B cell (primary cell): ENCODE measurements at regions not wholly inside any gene's neighbourhood (a gene's known extent, or its start where the extent isn't known, plus 50 kb on each side); places are given as distances from the start of the nearest gene placed in this dataset.

ENCODE experiments used
- ATAC-seq: fragments of 200-7000 bp; cut with Tn5 transposase; one replicate; pipeline ENCODE4 v1.10.0; 2021; ENCODE audit warnings: low read depth, mild to moderate bottlenecking, moderate number of reproducible peaks, moderate library complexity
- CTCF ChIA-PET: fragments of 350-600 bp; sonication (Branson Sonifier 250); formaldehyde crosslinking; loops from one replicate; lab custom pipeline; 2021; ENCODE audit warnings: antibody characterized with exemption, inconsistent platforms; lab: Charles Lee
- POLR2A ChIA-PET: fragments of 350-600 bp; sonication (Branson Sonifier 250); formaldehyde crosslinking; loops from one replicate; lab custom pipeline; 2021; ENCODE audit warnings: antibody characterized with exemption; lab: Charles Lee
- DNase-seq: peaks from one replicate; pipeline ENCODE4 v3.0.0; 2013
- H2AFZ ChIP-seq: 2 replicates; pipeline ENCODE4 v1.6.1; 2012; ENCODE audit warnings: mild to moderate bottlenecking, low read depth, low read length; ENCODE audit not compliant: insufficient read depth, poor library complexity, severe bottlenecking
- H3K27ac ChIP-seq, 2 donors: 1 replicate in 1 of 2; 2 replicates in 1 of 2; pipeline ENCODE4 v1.5.1; 2012 to 2013; ENCODE audit warnings: low read length in 2 of 2, mild to moderate bottlenecking in 2 of 2, moderate library complexity in 1 of 2
- H3K27me3 ChIP-seq, 4 experiments: fragments of 200-600 bp in 1 of 4; sonication (generic) in 1 of 4; replicated peaks in 1 of 4; 1 replicate in 2 of 4; 2 replicates in 2 of 4; pipeline versions ENCODE4 v1.6.1 to v1.7.0; 2013 to 2016; ENCODE audit warnings: low read length in 3 of 4, mild to moderate bottlenecking in 2 of 4, mixed read lengths in 1 of 4, moderate library complexity in 1 of 4; ENCODE audit not compliant: insufficient read depth in 4 of 4, control insufficient read depth in 3 of 4; ENCODE audit errors: control extremely low read depth in 1 of 4
- H3K36me3 ChIP-seq, 2 experiments: replicated peaks in 1 of 2; 1 replicate in 1 of 2; 2 replicates in 1 of 2; pipeline versions ENCODE4 v1.6.1 to v1.7.1; 2013; ENCODE audit warnings: low read length in 1 of 2; ENCODE audit not compliant: insufficient read depth in 2 of 2, control insufficient read depth in 1 of 2; ENCODE audit errors: control extremely low read depth in 1 of 2, extremely low read depth in 1 of 2
- H3K4me1 ChIP-seq, 2 donors: fragments of 200-600 bp in 1 of 2; sonication (generic) in 1 of 2; 1 replicate in 1 of 2; 2 replicates in 1 of 2; pipeline versions ENCODE4 v1.5.1 to v1.6.1; 2013 to 2017; ENCODE audit warnings: low read length in 2 of 2; ENCODE audit not compliant: control insufficient read depth in 2 of 2, insufficient read depth in 2 of 2
- H3K4me2 ChIP-seq: replicated peaks from 2 replicates; pipeline ENCODE3; 2012; ENCODE audit warnings: mild to moderate bottlenecking, low read depth, low read length; ENCODE audit not compliant: poor library complexity, severe bottlenecking
- H3K4me3 ChIP-seq, 5 experiments: fragments of 200-600 bp in 1 of 5; sonication (generic) in 1 of 5; 1 replicate in 3 of 5; 2 replicates in 2 of 5; pipeline versions ENCODE4 v1.5.1 to v1.7.0; 2011 to 2016; ENCODE audit warnings: low read length in 4 of 5, mild to moderate bottlenecking in 4 of 5, low read depth in 2 of 5, control low read depth in 1 of 5, moderate library complexity in 1 of 5; ENCODE audit not compliant: insufficient read depth in 1 of 5; ENCODE audit errors: control extremely low read depth in 1 of 5, extremely low read depth in 1 of 5
- H3K79me2 ChIP-seq: fragments of 200-600 bp; sonication (generic); one replicate; pipeline ENCODE4 v1.6.0; 2016; ENCODE audit warnings: low read length; ENCODE audit not compliant: control insufficient read depth, insufficient read depth
- H3K9ac ChIP-seq: fragments of 200-600 bp; sonication (generic); 2 replicates; pipeline ENCODE4 v1.6.1; 2017; ENCODE audit warnings: mild to moderate bottlenecking, low read length, moderate library complexity
- H3K9me3 ChIP-seq, 3 donors: one replicate each; pipeline versions ENCODE4 v1.6.1 to v1.7.1; 2013; ENCODE audit warnings: low read length in 2 of 3; ENCODE audit not compliant: control insufficient read depth in 2 of 3, insufficient read depth in 1 of 3; ENCODE audit errors: control extremely low read depth in 1 of 3
- H4K20me1 ChIP-seq: 2 replicates; pipeline ENCODE4 v1.6.0; 2012; ENCODE audit warnings: mild to moderate bottlenecking, low read length; ENCODE audit not compliant: insufficient read depth, control insufficient read depth, poor library complexity, severe bottlenecking
- H3K27ac Mint-ChIP-seq: one replicate; pipeline ENCODE4 v1.8.0; 2021; ENCODE audit warnings: mixed read lengths
- H3K27me3 Mint-ChIP-seq: one replicate; pipeline ENCODE4 v1.8.0; 2021; ENCODE audit warnings: mixed read lengths
- H3K4me1 Mint-ChIP-seq: one replicate; pipeline ENCODE4 v1.8.0; 2021; ENCODE audit warnings: mixed read lengths
- H3K4me3 Mint-ChIP-seq: one replicate; pipeline ENCODE4 v1.8.0; 2021; ENCODE audit warnings: mixed read lengths
- H3K9me3 Mint-ChIP-seq: one replicate; pipeline ENCODE4 v1.8.0; 2022; ENCODE audit warnings: mixed read lengths; ENCODE audit not compliant: insufficient read depth
- EZH2 ChIP-seq: IDR thresholded peaks from 2 replicates; pipeline ENCODE4 v1.6.1; 2012; ENCODE audit warnings: borderline replicate concordance, low read depth, mild to moderate bottlenecking, moderate library complexity, low read length; ENCODE audit not compliant: insufficient read depth, poor library complexity, severe bottlenecking
- WGBS: methylation state at CpG from one replicate; pipeline ENCODE4 v1.1.5; 2013; ENCODE audit warnings: missing lambda C conversion rate; ENCODE audit not compliant: insufficient coverage; 5-methylcytosine and 5-hydroxymethylcytosine counted together
- intact Hi-C: fragments of 100-400 bp; cut with micrococcal nuclease; formaldehyde crosslinking; loops from one replicate; pipeline ENCODE4 v1.10.0; 2022
- TF ChIP-seq, protein P1 (sequence below): fragments of 200-600 bp; IDR thresholded peaks from one replicate; pipeline ENCODE4 v1.8.0; 2022; ENCODE audit warnings: antibody characterized with exemption, mild to moderate bottlenecking

DNA sequence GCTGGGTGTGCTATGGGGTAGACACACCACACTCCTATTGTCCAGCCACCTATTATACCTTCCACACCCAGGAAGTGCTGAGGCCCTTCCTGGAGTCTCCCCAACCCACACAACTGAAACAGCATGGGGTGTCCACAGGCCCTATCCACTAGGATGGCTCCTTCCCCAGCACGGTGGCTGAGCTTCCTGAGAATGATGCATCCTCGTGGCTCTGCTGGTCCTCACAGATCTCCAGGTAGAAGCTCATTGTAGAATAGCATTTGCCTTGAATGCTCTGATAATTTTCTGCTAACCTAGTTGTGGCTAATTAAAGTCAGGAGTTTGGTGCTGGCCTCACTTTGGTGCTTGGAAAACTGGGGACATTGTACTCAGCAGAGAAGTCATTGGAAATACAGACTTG lies 182.6 kb downstream of the ANKRD30B start:
- Mint-ChIP-seq H3K9me3 (no peaks in the 10 kb centered on the region), H3K4me3 (no peak overlapping the region), H3K27ac (no peak overlapping the region), H3K4me1 (no peaks in the 10 kb centered on the region), H3K27me3 (no peaks in the 10 kb centered on the region)
- DNase-seq (no peak), ATAC-seq (no peak)
- Histone ChIP-seq H3K79me2 (no peaks in the 10 kb centered on the region), H4K20me1 (no peaks in the 10 kb centered on the region), H3K36me3 (no peaks in the 10 kb centered on the region), H3K4me3 (no peak overlapping the region), H3K27ac (no peak overlapping the region), H2AFZ (no peak overlapping the region), H3K4me2 (no peak overlapping the region), H3K9me3 (peaks cover 0 to 20% (median 0%) of the 10 kb centered on the region in 3 donors), H3K4me1 (no peaks in the 10 kb centered on the region), H3K27me3 (no peaks in the 10 kb centered on the region), H3K9ac (no peak overlapping the region)
- no peak for TF ChIP-seq EZH2
- TF ChIP-seq, protein P1, sequence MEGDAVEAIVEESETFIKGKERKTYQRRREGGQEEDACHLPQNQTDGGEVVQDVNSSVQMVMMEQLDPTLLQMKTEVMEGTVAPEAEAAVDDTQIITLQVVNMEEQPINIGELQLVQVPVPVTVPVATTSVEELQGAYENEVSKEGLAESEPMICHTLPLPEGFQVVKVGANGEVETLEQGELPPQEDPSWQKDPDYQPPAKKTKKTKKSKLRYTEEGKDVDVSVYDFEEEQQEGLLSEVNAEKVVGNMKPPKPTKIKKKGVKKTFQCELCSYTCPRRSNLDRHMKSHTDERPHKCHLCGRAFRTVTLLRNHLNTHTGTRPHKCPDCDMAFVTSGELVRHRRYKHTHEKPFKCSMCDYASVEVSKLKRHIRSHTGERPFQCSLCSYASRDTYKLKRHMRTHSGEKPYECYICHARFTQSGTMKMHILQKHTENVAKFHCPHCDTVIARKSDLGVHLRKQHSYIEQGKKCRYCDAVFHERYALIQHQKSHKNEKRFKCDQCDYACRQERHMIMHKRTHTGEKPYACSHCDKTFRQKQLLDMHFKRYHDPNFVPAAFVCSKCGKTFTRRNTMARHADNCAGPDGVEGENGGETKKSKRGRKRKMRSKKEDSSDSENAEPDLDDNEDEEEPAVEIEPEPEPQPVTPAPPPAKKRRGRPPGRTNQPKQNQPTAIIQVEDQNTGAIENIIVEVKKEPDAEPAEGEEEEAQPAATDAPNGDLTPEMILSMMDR: no peak
- POLR2A ChIA-PET: no interaction called here
- WGBS: 81% methylated on average over 2 of the region's 2 CpGs
- CTCF ChIA-PET: no interaction called here
- intact Hi-C loops: no loop called here

DNA sequence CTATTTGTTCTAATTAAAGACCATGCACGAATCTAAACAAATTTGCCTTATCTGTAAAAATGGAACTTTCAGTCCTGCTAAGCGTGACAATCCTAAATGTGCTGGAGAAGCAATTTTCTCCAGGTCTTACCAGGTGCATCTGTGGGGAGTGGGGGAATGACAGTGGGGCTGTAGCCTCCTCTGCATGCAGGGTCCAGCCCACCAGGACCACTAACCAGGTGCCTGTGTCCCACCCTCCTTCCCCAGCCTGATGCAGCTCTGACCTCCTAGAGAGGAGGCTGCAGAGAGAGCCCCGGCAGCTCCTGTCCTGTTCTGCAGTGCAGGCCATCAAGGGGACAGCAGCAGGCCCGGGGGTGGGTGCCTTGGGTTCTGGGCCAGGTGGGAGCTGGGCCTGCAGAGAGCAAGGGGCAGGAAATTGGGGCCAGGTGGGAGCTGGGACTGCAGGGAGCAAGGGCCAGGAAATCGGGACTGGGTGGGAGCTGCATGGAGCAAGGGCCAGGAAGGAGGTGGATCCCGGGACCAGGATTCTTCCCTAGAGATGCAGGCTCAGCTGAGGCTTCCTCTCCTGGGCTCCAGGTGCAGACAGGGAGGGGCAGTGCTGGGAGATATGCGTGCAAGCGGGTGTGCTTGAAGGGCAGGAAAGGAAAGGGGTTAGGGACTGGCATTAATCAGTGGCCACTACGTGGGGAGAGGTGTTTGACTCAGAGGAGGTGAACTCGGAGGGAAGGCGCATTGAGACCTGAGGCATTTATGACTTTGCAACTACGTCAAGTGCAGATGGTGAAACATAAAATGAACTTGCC lies 185.3 kb downstream of the ANKRD30B start:
- Histone ChIP-seq H3K27me3 (no peaks in the 10 kb centered on the region), H3K79me2 (no peaks in the 10 kb centered on the region)
- intact Hi-C loops: no loop called here

More for the DNA sequence above, 185.3 kb downstream of the ANKRD30B start:
- Histone ChIP-seq H3K4me1 (no peaks in the 10 kb centered on the region), H2AFZ (no peak overlapping the region), H3K4me3 (no peak overlapping the region), H4K20me1 (no peaks in the 10 kb centered on the region), H3K36me3 (no peaks in the 10 kb centered on the region), H3K9me3 (peaks cover 0 to 21% (median 0%) of the 10 kb centered on the region in 3 donors), H3K9ac (no peak overlapping the region), H3K27ac (no peak overlapping the region), H3K4me2 (no peak overlapping the region)
- POLR2A ChIA-PET: no interaction called here
- TF ChIP-seq, protein P1: no peak
- TF ChIP-seq EZH2: no peak
- H3K9me3 Mint-ChIP-seq: no peaks in the 10 kb centered on the region
- CTCF ChIA-PET: no interaction called here
- no peaks in the 10 kb centered on the region for H3K27me3 Mint-ChIP-seq
- DNase-seq (no peak), ATAC-seq (no peak)
- no peak overlapping the region for H3K4me3 Mint-ChIP-seq
- 90% methylated on average over 11 of the region's 12 CpGs for WGBS
- no peak overlapping the region for H3K27ac Mint-ChIP-seq
- no peaks in the 10 kb centered on the region for H3K4me1 Mint-ChIP-seq
